ENCODE measurements at regions not wholly inside any gene's neighbourhood (a gene's known extent, or its start where the extent isn't known, plus 50 kb on each side); places are given as distances from the start of the nearest gene placed in this dataset.

DNA sequence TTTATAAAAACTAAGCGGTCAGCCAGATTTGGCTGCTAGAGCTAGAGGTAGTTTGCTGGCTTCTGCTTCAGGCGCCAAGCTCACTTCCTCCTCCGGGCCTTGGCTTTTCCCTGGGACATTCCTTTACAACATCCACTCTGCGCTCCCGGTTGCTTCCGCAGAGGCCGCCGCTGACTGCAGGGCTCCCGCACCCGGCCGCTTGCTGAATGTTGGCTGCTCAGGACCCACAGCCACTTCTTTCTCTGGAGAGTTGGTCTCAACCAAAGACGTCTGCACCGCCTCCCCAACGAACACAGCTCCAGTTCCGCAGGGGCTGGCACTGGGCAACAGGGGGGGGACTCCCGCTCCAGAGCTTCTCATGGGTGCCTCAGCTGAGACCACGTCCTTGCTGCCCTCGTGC is 282.8 kb downstream of the TFAP2C start:
- Histone ChIP-seq H3K79me2 (ENCODE audit: insufficient read depth, low read length) (no peaks in the 10 kb centered on the region), H2BK12ac (ENCODE audit: insufficient read length, low read depth, low read length) (no peak overlapping the region), H3K27ac (ENCODE audit: insufficient read length, low read depth, low read length) (no peak overlapping the region), H3K9ac (ENCODE audit: extremely low read depth, insufficient read length, low read length) (no peak overlapping the region), H3K4me1 (ENCODE audit: insufficient read depth, low read length) (peaks cover 5% of the 10 kb centered on the region; the same call in 1 of the 2 replicates), H3K79me1 (ENCODE audit: insufficient read depth, low read depth, low read length, poor library complexity, severe bottlenecking) (no peaks in the 10 kb centered on the region), H2BK120ac (ENCODE audit: low read depth, low read length, poor library complexity, severe bottlenecking) (no peak overlapping the region), H2AFZ (ENCODE audit: low read length) (no peak overlapping the region), H4K91ac (ENCODE audit: insufficient read length, low read depth, low read length) (no peak overlapping the region), H3K23me2 (ENCODE audit: insufficient read length, low read depth, low read length, poor library complexity, severe bottlenecking) (no peaks in the 10 kb centered on the region), H4K20me1 (ENCODE audit: control insufficient read depth, insufficient read depth, insufficient read length) (no peaks in the 10 kb centered on the region), H3K4ac (ENCODE audit: low read depth, low read length) (no peak overlapping the region), H4K8ac (replicated peaks; ENCODE audit: insufficient read length, low read depth, low read length) (no peak overlapping the region), H2BK5ac (ENCODE audit: insufficient read length, low read length) (no peak overlapping the region), H2BK15ac (ENCODE audit: low read depth, low read length) (no peak overlapping the region), H3K23ac (ENCODE audit: insufficient read length, low read depth, low read length) (no peak overlapping the region), H3T11ph (ENCODE audit: low read length) (no peak overlapping the region), H2BK20ac (ENCODE audit: low read depth, low read length, poor library complexity, severe bottlenecking) (no peak overlapping the region), H3K27me3 (ENCODE audit: insufficient read depth, low read length) (no peaks in the 10 kb centered on the region), H3K56ac (ENCODE audit: insufficient read length, low read depth, low read length) (no peak overlapping the region), H4K5ac (ENCODE audit: insufficient read length, low read depth, low read length) (no peak overlapping the region), H3K14ac (ENCODE audit: insufficient read depth, low read length) (no peak overlapping the region), H3K4me2 (ENCODE audit: insufficient read depth, insufficient read length, low read length) (no peak overlapping the region), H2AK5ac (ENCODE audit: insufficient read length, low read length) (no peak overlapping the region), H3K18ac (ENCODE audit: insufficient read length, low read depth, low read length) (no peak overlapping the region), H3K9me3 (ENCODE audit: control insufficient read depth, low read depth, low read length) (no peaks in the 10 kb centered on the region)
- H3K27me3 Mint-ChIP-seq (ENCODE audit: low read depth), result peaks cover 24% of the 10 kb centered on the region
- H3K27ac Mint-ChIP-seq, result no peak overlapping the region
- peak; percentile 49 for DNase-seq
- H3K9me3 Mint-ChIP-seq, result no peaks in the 10 kb centered on the region
- H3K4me3 Mint-ChIP-seq, result no peak overlapping the region
- TF ChIP-seq, protein P1, sequence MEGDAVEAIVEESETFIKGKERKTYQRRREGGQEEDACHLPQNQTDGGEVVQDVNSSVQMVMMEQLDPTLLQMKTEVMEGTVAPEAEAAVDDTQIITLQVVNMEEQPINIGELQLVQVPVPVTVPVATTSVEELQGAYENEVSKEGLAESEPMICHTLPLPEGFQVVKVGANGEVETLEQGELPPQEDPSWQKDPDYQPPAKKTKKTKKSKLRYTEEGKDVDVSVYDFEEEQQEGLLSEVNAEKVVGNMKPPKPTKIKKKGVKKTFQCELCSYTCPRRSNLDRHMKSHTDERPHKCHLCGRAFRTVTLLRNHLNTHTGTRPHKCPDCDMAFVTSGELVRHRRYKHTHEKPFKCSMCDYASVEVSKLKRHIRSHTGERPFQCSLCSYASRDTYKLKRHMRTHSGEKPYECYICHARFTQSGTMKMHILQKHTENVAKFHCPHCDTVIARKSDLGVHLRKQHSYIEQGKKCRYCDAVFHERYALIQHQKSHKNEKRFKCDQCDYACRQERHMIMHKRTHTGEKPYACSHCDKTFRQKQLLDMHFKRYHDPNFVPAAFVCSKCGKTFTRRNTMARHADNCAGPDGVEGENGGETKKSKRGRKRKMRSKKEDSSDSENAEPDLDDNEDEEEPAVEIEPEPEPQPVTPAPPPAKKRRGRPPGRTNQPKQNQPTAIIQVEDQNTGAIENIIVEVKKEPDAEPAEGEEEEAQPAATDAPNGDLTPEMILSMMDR (conservative IDR thresholded peaks at IDR 0.05), result no peak
- H3K4me1 Mint-ChIP-seq, result peaks cover 14 to 25% of the 10 kb centered on the region in 2 experiments
- WGBS (ENCODE audit: extremely low coverage, insufficient read length, low lambda C conversion rate), result no CpG with 5 or more reads among the region's 18 CpGs
- no peaks in the 10 kb centered on the region; a peak in 2 of 7 replicates for H3K36me3 Mint-ChIP-seq (ENCODE audit: insufficient read depth in 1 of 3, low read depth in 3 of 3)
